Fibroblast of lung (primary cell): ENCODE measurements at regions not wholly inside any gene's neighbourhood (a gene's known extent, or its start where the extent isn't known, plus 50 kb on each side); places are given as distances from the start of the nearest gene placed in this dataset.
A peak's percentile ranks its signal among the peaks of the same experiment; 100 is the strongest.
"Not testable (repeated sequence)": the region's sequence is repeated elsewhere in the genome, so short reads cannot be mapped to it uniquely, and the experiment has no call there.

ENCODE experiments used
- DNase-seq, 2 donors: peaks; one replicate each; pipeline versions ENCODE4 v3.0.0 to v3.0.0-alpha.2; 2010; ENCODE audit warnings: low read depth in 2 of 2
- H2AFZ ChIP-seq: 2 replicates; pipeline ENCODE4 v1.5.1; 2012; ENCODE audit warnings: low read length, control low read depth, inconsistent platforms
- H3K27ac ChIP-seq: 2 replicates; pipeline ENCODE4 v1.5.1; 2011; ENCODE audit warnings: low read length, control low read depth; ENCODE audit not compliant: insufficient read depth
- H3K27me3 ChIP-seq: 2 replicates; pipeline ENCODE4 v1.5.1; 2011; ENCODE audit warnings: mild to moderate bottlenecking, low read length; ENCODE audit not compliant: control insufficient read depth, insufficient read depth
- H3K36me3 ChIP-seq: 2 replicates; pipeline ENCODE4 v1.5.1; 2011; ENCODE audit warnings: low read length; ENCODE audit not compliant: control insufficient read depth, insufficient read depth
- H3K4me1 ChIP-seq: 2 replicates; pipeline ENCODE4 v1.5.1; 2011; ENCODE audit warnings: low read length; ENCODE audit not compliant: control insufficient read depth, insufficient read depth; ENCODE audit errors: extremely low read depth
- H3K4me2 ChIP-seq: 2 replicates; pipeline ENCODE4 v1.5.1; 2011; ENCODE audit warnings: low read length, control low read depth; ENCODE audit not compliant: insufficient read depth; ENCODE audit errors: extremely low read depth
- H3K4me3 ChIP-seq, 4 experiments: fragments of 200-600 bp in 1 of 4; sonication (generic) in 1 of 4; replicated peaks in 1 of 4; 2 replicates each; pipeline ENCODE4 v1.5.1; 2011 to 2016; ENCODE audit warnings: low read length in 4 of 4, low read depth in 3 of 4, mild to moderate bottlenecking in 3 of 4, control low read depth in 2 of 4, inconsistent platforms in 1 of 4, mixed read lengths in 1 of 4; ENCODE audit not compliant: insufficient read depth in 1 of 4; ENCODE audit errors: control extremely low read depth in 1 of 4
- H3K79me2 ChIP-seq: 2 replicates; pipeline ENCODE4 v1.5.1; 2012; ENCODE audit warnings: mild to moderate bottlenecking, low read length, inconsistent platforms; ENCODE audit not compliant: control insufficient read depth, insufficient read depth
- H3K9ac ChIP-seq: 2 replicates; pipeline ENCODE4 v1.5.1; 2011; ENCODE audit warnings: mild to moderate bottlenecking, low read length, control low read depth; ENCODE audit not compliant: insufficient read depth
- H3K9me3 ChIP-seq: 2 replicates; pipeline ENCODE4 v1.5.1; 2012; ENCODE audit warnings: low read depth, low read length; ENCODE audit not compliant: control insufficient read depth, insufficient read depth
- H4K20me1 ChIP-seq: 2 replicates; pipeline ENCODE4 v1.5.1; 2011; ENCODE audit warnings: low read length; ENCODE audit not compliant: control insufficient read depth, insufficient read depth; ENCODE audit errors: extremely low read depth
- CTCF ChIP-seq, 2 donors: IDR thresholded peaks in 1 of 2; conservative IDR thresholded peaks in 1 of 2; 1 replicate in 1 of 2; 2 replicates in 1 of 2; pipeline ENCODE4 v1.5.1; 2011 to 2012; ENCODE audit warnings: low read length in 2 of 2, control low read depth in 1 of 2, inconsistent platforms in 1 of 2, low read depth in 1 of 2, mild to moderate bottlenecking in 1 of 2
- EZH2 ChIP-seq: IDR thresholded peaks from 2 replicates; pipeline ENCODE4 v1.5.1; 2012; ENCODE audit warnings: low read length, control low read depth, mild to moderate bottlenecking; ENCODE audit errors: missing control alignments

GRCh38 chr6:56787209-56787608, 144.5 kb upstream of the DST start:
- no peak overlapping the region for H3K4me3 ChIP-seq
- no peak overlapping the region for H2AFZ ChIP-seq
- H3K4me1 ChIP-seq: no peaks in the 10 kb centered on the region
- no peaks in the 10 kb centered on the region for H3K27me3 ChIP-seq
- peak in 1 of 2 donors; percentile 87 for DNase-seq
- no peak for TF ChIP-seq CTCF (conservative IDR thresholded peaks at IDR 0.05 in 1 of 2, IDR thresholded peaks at IDR 0.05 in 1 of 2; ENCODE audit: low read depth in 1 of 2, low read length in 2 of 2)
- no peak for TF ChIP-seq EZH2
- no peaks in the 10 kb centered on the region for H3K9me3 ChIP-seq
- H4K20me1 ChIP-seq: no peaks in the 10 kb centered on the region
- H3K79me2 ChIP-seq: peaks cover 54% of the 10 kb centered on the region
- no peaks in the 10 kb centered on the region for H3K36me3 ChIP-seq
- no peak overlapping the region for H3K27ac ChIP-seq
- no peak overlapping the region for H3K9ac ChIP-seq
- no peak overlapping the region for H3K4me2 ChIP-seq

GRCh38 chr6:56786256-56786655, 143.6 kb upstream of the DST start:
- no peak for DNase-seq
- peaks cover 45% of the 10 kb centered on the region for H3K79me2 ChIP-seq
- no peaks in the 10 kb centered on the region for H3K9me3 ChIP-seq

GRCh38 chr6:56785536-56785935, 142.8 kb upstream of the DST start:
- not testable (repeated sequence) for H3K4me2 ChIP-seq, H3K27ac ChIP-seq, H3K4me3 ChIP-seq, H3K27me3 ChIP-seq, H4K20me1 ChIP-seq, H3K9ac ChIP-seq, H3K36me3 ChIP-seq, H3K9me3 ChIP-seq, H2AFZ ChIP-seq, H3K4me1 ChIP-seq, DNase-seq
- H3K79me2 ChIP-seq: peaks cover 37% of the 10 kb centered on the region

More at GRCh38 chr6:56786256-56786655, 143.6 kb upstream of the DST start:
- no peak overlapping the region for H3K4me3 ChIP-seq
- no peaks in the 10 kb centered on the region for H3K27me3 ChIP-seq
- H3K36me3 ChIP-seq: no peaks in the 10 kb centered on the region
- H3K4me2 ChIP-seq: no peak overlapping the region
- no peak overlapping the region for H2AFZ ChIP-seq
- no peak overlapping the region for H3K27ac ChIP-seq
- TF ChIP-seq CTCF (conservative IDR thresholded peaks at IDR 0.05 in 1 of 2, IDR thresholded peaks at IDR 0.05 in 1 of 2; ENCODE audit: low read depth in 1 of 2, low read length in 2 of 2): no peak
- no peak for TF ChIP-seq EZH2
- no peaks in the 10 kb centered on the region for H4K20me1 ChIP-seq
- H3K9ac ChIP-seq: no peak overlapping the region
- no peaks in the 10 kb centered on the region for H3K4me1 ChIP-seq

GRCh38 chr6:56780109-56780508, 137.4 kb upstream of the DST start:
- H2AFZ ChIP-seq, H3K4me1 ChIP-seq, H3K4me3 ChIP-seq, H3K27ac ChIP-seq, H3K36me3 ChIP-seq, DNase-seq, H3K9ac ChIP-seq, H3K4me2 ChIP-seq, H3K9me3 ChIP-seq, H3K27me3 ChIP-seq, H4K20me1 ChIP-seq: not testable (repeated sequence)
- H3K79me2 ChIP-seq: peaks cover 18% of the 10 kb centered on the region

- not testable (repeated sequence) for H4K20me1 ChIP-seq, H3K4me2 ChIP-seq, H3K4me1 ChIP-seq, H3K9me3 ChIP-seq, H2AFZ ChIP-seq, H3K27ac ChIP-seq, H3K9ac ChIP-seq, H3K36me3 ChIP-seq, DNase-seq, H3K27me3 ChIP-seq, H3K4me3 ChIP-seq
- peaks cover 27% of the 10 kb centered on the region for H3K79me2 ChIP-seq
Observed at GRCh38 chr6:56778503-56778902, 135.8 kb upstream of the DST start.
